ENCODE measurements at regions not wholly inside any gene's neighbourhood (a gene's known extent, or its start where the extent isn't known, plus 50 kb on each side); places are given as distances from the start of the nearest gene placed in this dataset.

DNA sequence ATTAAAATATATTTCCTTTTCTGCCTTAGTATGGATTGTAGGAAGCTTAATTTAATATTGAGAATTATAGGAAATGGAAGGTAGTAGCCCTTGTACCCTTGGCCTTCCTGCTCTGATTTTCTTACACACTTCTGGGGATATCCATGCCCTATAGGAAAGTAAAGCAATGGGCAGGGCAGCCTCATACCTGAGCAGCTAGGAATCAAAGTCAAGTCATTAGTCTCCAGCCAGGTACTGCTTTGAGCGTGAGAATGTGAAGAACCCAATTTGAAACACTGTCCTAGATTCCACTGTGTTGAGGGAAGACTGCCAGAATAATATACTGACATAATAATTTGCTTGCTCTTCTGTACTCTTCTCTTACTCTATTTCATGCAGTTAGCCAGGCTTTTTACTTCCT, 51.0 kb upstream of the L3MBTL3 start:
- TF ChIP-seq, protein P1, sequence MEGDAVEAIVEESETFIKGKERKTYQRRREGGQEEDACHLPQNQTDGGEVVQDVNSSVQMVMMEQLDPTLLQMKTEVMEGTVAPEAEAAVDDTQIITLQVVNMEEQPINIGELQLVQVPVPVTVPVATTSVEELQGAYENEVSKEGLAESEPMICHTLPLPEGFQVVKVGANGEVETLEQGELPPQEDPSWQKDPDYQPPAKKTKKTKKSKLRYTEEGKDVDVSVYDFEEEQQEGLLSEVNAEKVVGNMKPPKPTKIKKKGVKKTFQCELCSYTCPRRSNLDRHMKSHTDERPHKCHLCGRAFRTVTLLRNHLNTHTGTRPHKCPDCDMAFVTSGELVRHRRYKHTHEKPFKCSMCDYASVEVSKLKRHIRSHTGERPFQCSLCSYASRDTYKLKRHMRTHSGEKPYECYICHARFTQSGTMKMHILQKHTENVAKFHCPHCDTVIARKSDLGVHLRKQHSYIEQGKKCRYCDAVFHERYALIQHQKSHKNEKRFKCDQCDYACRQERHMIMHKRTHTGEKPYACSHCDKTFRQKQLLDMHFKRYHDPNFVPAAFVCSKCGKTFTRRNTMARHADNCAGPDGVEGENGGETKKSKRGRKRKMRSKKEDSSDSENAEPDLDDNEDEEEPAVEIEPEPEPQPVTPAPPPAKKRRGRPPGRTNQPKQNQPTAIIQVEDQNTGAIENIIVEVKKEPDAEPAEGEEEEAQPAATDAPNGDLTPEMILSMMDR (IDR thresholded peaks at IDR 0.05; ENCODE audit: low read depth, low read length, missing control alignments), result no peak
- no peak overlapping the region for H3K4me3 ChIP-seq (replicated peaks; ENCODE audit: low read depth, low read length)
- DNase-seq (ENCODE audit: extremely low read depth, low read depth), result no peak

DNA sequence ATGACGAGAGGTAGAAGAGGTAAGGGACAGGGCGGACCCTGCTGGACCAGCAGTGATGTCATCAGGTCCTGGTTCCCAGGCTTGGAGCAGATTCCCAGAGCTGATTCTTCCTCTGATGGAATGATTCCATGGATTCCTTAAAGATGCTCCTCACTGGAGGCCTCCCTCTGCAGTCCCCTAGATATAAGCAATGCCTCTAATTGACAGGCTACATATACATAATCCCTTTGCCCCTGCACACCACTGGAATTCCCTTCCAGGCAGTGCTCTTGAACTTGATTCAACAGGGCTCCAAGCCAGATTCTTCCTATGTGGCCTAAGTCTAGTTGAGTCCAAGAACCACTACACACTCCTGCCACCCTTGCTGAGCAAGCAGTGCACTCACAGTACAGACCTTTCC, 52.3 kb upstream of the L3MBTL3 start:
- TF ChIP-seq, protein P1 (IDR thresholded peaks at IDR 0.05; ENCODE audit: low read depth, low read length, missing control alignments), result no peak

DNA sequence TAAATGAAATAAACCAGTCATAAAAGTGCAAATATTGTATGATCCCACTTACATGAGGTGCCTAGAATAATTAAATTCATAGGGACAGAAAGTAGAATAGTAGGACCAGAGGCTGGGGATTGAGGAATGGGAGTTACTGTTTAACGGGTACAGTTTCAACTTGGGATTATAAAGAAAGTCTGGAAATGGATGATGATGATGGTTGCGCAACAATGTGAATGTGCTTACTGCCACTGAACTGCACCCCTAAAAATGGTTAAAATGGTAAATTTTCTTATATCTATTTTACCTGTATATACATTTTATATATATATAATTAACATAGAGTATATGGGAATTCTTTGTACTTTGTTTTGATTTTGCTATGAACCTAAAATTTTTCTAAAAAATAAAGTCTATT, 53.3 kb upstream of the L3MBTL3 start:
- DNase-seq (ENCODE audit: extremely low read depth, low read depth), result no peak
- H3K4me3 ChIP-seq (replicated peaks; ENCODE audit: low read depth, low read length), result no peak overlapping the region
- TF ChIP-seq, protein P1 (IDR thresholded peaks at IDR 0.05; ENCODE audit: low read depth, low read length, missing control alignments), result no peak

More for the DNA sequence above, 52.3 kb upstream of the L3MBTL3 start:
- H3K4me3 ChIP-seq (replicated peaks; ENCODE audit: low read depth, low read length), result no peak overlapping the region
- DNase-seq (ENCODE audit: extremely low read depth, low read depth), result no peak

DNA sequence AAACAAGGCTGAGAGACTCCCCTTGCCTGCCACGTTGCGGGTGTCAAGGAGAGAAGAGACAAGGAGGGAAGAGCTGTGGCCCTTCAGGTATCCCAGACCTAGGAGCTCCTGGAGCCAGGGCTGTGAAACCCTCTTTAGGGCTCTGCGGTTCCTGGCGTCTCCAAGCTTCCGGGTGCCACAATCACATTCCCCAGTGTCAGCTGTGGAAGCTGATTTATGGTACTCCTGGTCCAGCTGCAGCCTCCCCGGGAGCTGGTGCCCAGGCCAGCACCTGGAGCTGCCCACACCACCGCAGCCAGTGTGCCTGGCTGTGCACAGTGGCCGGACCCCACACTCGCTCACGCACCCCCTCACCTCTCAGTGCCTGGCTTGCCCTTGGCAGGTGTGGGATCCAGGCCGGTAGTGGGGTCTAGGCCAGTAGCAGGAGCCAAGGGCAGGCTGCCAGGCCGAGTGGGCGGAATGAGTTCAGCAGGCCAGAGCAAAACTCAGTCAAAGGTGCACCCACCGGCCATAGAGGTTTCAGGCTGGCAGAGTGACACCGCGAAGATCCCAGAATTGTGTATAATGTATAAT, 58.9 kb upstream of the L3MBTL3 start:
- no peak overlapping the region for H3K4me3 ChIP-seq (replicated peaks; ENCODE audit: low read depth, low read length)
- TF ChIP-seq, protein P1 (IDR thresholded peaks at IDR 0.05; ENCODE audit: low read depth, low read length, missing control alignments), result no peak

DNA sequence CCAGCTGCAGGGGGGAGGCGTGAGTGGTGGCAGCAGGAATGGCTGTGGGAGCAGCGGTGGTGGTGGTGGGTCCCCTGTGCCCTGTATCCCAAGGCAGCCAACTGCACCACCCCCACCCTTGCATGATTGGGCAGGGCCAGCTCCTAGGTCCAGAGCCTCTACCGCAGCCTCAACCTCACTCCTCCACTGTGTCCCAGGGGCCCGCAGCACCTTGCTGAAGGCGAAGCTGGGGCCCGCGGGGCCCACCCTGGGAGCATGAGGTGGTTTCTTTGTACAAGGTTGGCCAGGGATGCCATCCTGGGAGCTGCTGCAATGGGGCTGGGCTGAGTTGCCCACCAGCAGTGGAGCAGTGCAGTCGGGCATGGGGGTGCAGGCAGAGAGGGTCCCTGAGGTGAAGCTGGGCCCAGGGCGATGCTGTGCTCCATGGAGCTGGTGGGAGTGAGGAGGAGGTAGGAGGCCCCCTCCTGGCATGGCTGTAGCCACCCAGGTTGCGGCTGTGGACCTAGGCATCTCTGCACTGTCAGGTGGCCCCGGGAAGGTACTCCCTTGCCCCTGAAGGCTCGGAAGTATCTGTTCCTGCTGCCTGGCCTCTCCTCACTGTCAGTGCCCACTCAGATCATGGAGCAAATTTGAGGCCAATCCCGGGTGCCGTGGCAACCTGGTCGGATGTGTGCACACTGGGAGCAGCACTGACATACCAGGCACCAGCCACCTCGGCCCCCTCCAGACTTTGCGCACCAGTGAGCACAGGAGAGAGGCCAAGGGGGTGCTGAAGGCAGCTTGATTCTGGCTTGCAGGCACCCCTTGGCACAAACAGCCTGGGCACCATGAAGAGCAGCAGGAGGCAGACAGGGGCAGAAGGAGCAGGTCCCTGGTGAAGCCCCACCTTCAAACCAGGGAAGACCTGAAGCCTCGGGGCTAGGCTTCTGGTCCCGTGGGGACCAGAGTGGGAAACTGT, 60.2 kb upstream of the L3MBTL3 start:
- no peak for DNase-seq (ENCODE audit: extremely low read depth, low read depth)
- TF ChIP-seq, protein P1 (IDR thresholded peaks at IDR 0.05; ENCODE audit: low read depth, low read length, missing control alignments), result no peak
- no peak overlapping the region for H3K4me3 ChIP-seq (replicated peaks; ENCODE audit: low read depth, low read length)

More for the DNA sequence above, 58.9 kb upstream of the L3MBTL3 start:
- DNase-seq (ENCODE audit: extremely low read depth, low read depth), result no peak

DNA sequence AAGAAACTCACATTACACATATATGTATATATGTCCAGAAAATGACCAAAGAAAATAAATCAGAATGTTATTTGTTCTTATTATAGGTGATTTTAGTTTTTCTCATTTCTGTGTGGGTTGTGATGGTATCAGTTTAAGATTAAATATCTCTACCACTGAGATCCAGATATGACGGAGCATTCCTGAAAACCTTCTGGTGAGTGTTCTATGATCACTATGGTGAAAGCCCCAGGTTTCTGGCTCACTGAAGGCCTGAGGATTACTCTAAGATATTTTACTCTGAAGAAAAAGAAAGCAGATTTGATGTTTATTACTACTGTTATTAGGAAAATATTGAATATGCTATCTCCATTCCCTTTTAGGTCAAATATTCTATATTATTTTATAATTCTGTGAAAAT, 62.8 kb upstream of the L3MBTL3 start:
- DNase-seq (ENCODE audit: extremely low read depth, low read depth), result no peak
- TF ChIP-seq, protein P1 (IDR thresholded peaks at IDR 0.05; ENCODE audit: low read depth, low read length, missing control alignments), result no peak
- H3K4me3 ChIP-seq (replicated peaks; ENCODE audit: low read depth, low read length), result no peak overlapping the region

Data from HFF-Myc (cell line).